Left ventricle myocardium inferior (tissue), 1 donor: ENCODE measurements at regions not wholly inside any gene's neighbourhood (a gene's known extent, or its start where the extent isn't known, plus 50 kb on each side); places are given as distances from the start of the nearest gene placed in this dataset.
"Not testable (repeated sequence)": the region's sequence is repeated elsewhere in the genome, so short reads cannot be mapped to it uniquely, and the experiment has no call there.

ENCODE experiments used
- DNase-seq: peaks from one replicate; pipeline ENCODE4 v3.0.0-alpha.2; 2020
- H3K27ac ChIP-seq: fragments of 200-600 bp; replicated peaks from 2 replicates; pipeline ENCODE4 v1.8.0; 2021
- H3K27me3 ChIP-seq: fragments of 200-600 bp; 2 replicates; pipeline ENCODE4 v1.8.0; 2021; ENCODE audit warnings: low read depth
- H3K36me3 ChIP-seq: fragments of 200-600 bp; 2 replicates; pipeline ENCODE4 v1.8.0; 2021
- H3K4me1 ChIP-seq: fragments of 200-600 bp; 2 replicates; pipeline ENCODE4 v1.8.0; 2021
- H3K4me3 ChIP-seq: fragments of 200-600 bp; 2 replicates; pipeline ENCODE4 v1.8.0; 2021; ENCODE audit warnings: mild to moderate bottlenecking, moderate library complexity
- H3K9me3 ChIP-seq: fragments of 200-600 bp; replicated peaks from 2 replicates; pipeline ENCODE4 v1.8.0; 2021
- intact Hi-C: fragments of 100-400 bp; cut with micrococcal nuclease; formaldehyde crosslinking; loops from one replicate; pipeline ENCODE4 v1.11.0; 2022
- TF ChIP-seq, protein P1 (sequence below): fragments of 200-600 bp; IDR thresholded peaks from 2 replicates; pipeline ENCODE4 v1.8.0; 2021; ENCODE audit warnings: antibody characterized with exemption, mild to moderate bottlenecking, borderline replicate concordance
- donor health status: DM: no; HTN: yes; CAD: no; lungs with severe emphysema.

- Histone ChIP-seq H3K9me3 (peaks cover 14% of the 10 kb centered on the region), H3K4me1 (peaks cover 15% of the 10 kb centered on the region), H3K27ac (no peak overlapping the region), H3K27me3 (no peaks in the 10 kb centered on the region), H3K4me3 (no peak overlapping the region), H3K36me3 (no peaks in the 10 kb centered on the region)
- TF ChIP-seq, protein P1, sequence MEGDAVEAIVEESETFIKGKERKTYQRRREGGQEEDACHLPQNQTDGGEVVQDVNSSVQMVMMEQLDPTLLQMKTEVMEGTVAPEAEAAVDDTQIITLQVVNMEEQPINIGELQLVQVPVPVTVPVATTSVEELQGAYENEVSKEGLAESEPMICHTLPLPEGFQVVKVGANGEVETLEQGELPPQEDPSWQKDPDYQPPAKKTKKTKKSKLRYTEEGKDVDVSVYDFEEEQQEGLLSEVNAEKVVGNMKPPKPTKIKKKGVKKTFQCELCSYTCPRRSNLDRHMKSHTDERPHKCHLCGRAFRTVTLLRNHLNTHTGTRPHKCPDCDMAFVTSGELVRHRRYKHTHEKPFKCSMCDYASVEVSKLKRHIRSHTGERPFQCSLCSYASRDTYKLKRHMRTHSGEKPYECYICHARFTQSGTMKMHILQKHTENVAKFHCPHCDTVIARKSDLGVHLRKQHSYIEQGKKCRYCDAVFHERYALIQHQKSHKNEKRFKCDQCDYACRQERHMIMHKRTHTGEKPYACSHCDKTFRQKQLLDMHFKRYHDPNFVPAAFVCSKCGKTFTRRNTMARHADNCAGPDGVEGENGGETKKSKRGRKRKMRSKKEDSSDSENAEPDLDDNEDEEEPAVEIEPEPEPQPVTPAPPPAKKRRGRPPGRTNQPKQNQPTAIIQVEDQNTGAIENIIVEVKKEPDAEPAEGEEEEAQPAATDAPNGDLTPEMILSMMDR = no peak
- intact Hi-C loops = no loop called here
- DNase-seq = no peak
These were observed 62.1 kb upstream of the RBM24 start for GRCh38 chr6:17219098-17219497.

- no peak for DNase-seq
- no peak overlapping the region for H3K27ac ChIP-seq
- TF ChIP-seq, protein P1 = no peak
- no peak overlapping the region for H3K4me3 ChIP-seq
- H3K27me3 ChIP-seq = no peaks in the 10 kb centered on the region
- H3K36me3 ChIP-seq = no peaks in the 10 kb centered on the region
- peaks cover 10% of the 10 kb centered on the region for H3K9me3 ChIP-seq
- H3K4me1 ChIP-seq = peaks cover 17% of the 10 kb centered on the region
- intact Hi-C loops = no loop called here
These were observed 60.9 kb upstream of the RBM24 start for GRCh38 chr6:17220040-17220910.

DNA sequence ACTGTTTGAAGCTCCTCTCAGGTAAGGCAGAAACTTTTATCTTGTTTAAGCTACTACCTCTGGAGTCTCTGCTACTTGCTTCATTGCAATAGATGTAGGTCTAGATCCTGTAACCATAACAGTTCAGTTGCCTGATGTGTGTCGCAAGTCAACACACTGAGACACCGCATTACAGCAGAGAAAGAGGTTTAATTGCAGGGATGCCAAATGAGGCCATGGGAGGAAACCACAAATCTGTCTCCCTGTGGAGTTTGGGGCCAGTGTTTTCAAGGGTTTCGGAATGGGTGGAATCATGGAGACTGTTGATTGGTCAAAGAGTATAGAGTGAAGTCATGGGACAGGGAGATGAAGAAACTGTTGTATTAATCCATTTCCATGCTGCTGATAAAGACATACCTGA, 57.1 kb upstream of the RBM24 start:
- no peak overlapping the region for H3K4me3 ChIP-seq
- H3K27me3 ChIP-seq = no peaks in the 10 kb centered on the region
- peaks cover 33% of the 10 kb centered on the region for H3K4me1 ChIP-seq
- no peaks in the 10 kb centered on the region for H3K36me3 ChIP-seq
- intact Hi-C loops = no loop called here
- no peaks in the 10 kb centered on the region for H3K9me3 ChIP-seq
- TF ChIP-seq, protein P1 = no peak
- H3K27ac ChIP-seq = no peak overlapping the region
- DNase-seq = no peak

DNA sequence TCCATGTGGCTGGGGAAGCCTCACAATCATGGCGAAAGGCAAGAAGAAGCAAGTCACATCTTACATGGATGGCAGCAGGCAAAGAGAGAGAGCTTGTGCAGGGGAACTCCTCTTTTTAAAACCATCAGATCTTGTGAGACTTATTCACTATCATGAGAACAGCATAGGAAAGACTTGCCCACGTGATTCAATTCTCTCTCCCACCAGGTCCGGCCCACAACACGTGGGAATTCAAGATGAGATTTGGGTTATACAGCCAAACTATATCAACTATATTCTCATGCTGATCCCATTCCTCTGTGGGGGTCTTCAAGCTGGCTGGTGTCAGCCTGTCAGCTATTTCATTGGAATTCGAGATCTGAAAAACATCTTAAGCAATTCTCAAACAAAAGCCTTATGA, 56.7 kb upstream of the RBM24 start:
- intact Hi-C loops, H3K9me3 ChIP-seq, H3K27ac ChIP-seq, H3K36me3 ChIP-seq, H3K27me3 ChIP-seq, H3K4me3 ChIP-seq, DNase-seq: not testable (repeated sequence)
- peaks cover 34% of the 10 kb centered on the region for H3K4me1 ChIP-seq

DNA sequence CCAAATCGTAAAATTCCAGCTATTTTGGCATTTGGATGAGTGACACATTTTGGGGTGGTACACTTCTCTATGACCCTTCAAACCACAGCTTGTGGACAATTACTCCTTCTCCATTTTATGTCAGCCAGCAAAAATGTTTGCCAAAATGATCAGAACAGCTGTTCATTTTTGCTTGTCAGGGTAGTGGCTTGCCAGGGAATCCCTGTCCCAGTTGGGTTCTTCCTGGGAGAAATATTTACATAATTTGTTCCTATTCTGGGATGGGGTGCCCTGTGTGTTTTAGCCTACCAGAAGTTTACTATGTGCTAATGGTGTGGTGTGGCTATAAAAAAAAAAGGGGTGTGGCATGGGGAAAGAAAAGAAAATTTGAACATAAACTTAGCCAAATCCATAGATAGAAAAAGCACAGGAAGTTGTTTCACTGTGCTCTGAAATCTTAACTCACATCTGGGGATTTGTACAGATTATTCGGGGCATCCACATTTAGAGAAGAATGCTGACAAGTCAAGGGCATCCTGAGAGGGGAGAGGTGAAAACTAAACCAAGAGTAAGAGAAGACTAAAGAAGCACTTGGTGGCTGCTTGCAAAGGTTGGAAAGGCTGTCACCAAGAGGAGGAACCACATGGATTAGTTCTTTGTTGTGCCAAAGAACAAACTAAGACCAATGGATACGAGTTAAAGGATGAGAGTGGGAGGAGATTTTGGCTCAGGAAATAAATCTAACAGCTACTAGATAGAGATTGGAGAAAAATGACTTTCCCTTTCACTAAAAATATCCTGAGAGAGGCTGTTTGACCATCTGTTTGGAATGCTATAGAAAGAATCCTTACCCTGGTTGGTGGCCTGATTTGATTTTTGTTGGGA, 55.2 kb upstream of the RBM24 start:
- Histone ChIP-seq H3K27ac (peak overlapping the region; percentile 33), H3K36me3 (no peaks in the 10 kb centered on the region), H3K4me1 (peaks cover 30% of the 10 kb centered on the region), H3K9me3 (no peaks in the 10 kb centered on the region), H3K4me3 (no peak overlapping the region), H3K27me3 (no peaks in the 10 kb centered on the region)
- DNase-seq = no peak
- TF ChIP-seq, protein P1 = no peak
- intact Hi-C loops = no loop called here
